HTR-8/SVneo (cell line): ENCODE measurements at regions not wholly inside any gene's neighbourhood (a gene's known extent, or its start where the extent isn't known, plus 50 kb on each side); places are given as distances from the start of the nearest gene placed in this dataset.
"Not testable (repeated sequence)": the region's sequence is repeated elsewhere in the genome, so short reads cannot be mapped to it uniquely, and the experiment has no call there.

ENCODE experiments used
- DNase-seq: peaks from one replicate; pipeline ENCODE4 v3.0.0; 2011; ENCODE audit warnings: low spot score, mixed read lengths; ENCODE audit not compliant: insufficient read length
- FAIRE-seq: peaks from 2 replicates; lab custom pipeline; 2011; peaks lifted over from hg19 to GRCh38; lab: Jason Lieb, UNC

DNA sequence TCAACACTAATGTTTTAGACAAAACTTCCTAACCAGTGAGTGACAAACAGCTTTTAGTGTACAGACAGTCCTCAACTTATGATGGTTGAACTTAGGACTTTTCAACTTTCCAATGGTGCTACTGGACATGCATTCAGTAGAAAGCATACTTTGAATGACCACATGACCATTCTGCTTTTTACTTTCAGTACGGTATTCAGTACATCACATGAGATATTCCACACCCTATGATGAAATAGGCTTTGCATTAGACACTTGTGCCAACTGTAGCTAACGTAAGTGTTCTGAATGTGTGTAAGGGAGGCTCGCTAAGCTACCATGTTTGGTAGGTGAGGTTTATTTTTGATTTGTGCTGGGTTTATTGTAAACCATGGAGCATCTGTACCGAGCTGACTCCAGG is 113.7 kb downstream of the WNT7A start:
- DNase-seq = no peak
- no peak for FAIRE-seq

DNA sequence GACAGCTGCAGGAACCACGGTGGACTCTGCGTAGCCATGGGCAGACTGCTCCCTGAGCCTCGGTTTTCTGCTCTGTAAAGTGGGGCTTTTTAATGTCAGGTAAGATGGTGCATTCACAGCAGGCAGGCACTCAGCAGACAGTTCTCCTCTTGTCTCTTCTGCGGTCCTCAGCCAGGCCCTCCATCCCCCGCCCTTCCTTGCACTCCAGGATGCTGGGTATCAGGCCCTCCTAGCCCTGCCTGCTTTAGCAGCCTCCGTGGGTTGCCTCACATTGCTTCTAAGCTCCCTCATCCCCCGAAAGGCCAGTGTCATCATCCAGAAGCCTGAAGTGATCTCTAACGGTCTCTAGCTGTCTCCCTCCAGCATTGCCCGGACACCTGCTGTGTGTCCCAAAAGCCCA is 115.7 kb downstream of the WNT7A start:
- FAIRE-seq = no peak
- DNase-seq = no peak

DNA sequence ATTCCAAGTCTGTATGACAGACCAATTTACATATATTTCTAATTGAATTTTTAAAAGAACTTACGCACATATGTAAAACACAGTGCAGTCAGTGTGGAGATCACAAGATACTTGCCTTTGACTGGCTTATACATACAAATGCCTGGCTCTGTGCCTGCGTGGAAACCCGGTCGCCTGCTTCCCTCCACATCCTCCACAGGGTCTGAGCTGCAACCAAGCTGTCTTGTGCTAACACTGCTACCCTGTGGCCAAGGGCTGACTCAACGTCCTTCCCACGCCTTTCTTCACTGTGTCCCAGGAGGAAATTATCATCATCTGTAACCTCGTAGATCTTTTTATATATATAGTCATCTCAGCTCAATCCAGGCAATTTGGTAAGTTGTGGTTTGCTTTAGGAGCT is 117.0 kb downstream of the WNT7A start:
- DNase-seq (no peak), FAIRE-seq (no peak)

- no peak for FAIRE-seq
- DNase-seq = no peak
Measured at GRCh38 chr3:13750731-13751130, 129.1 kb downstream of the WNT7A start.

- DNase-seq = no peak
- FAIRE-seq = no peak
Measured at GRCh38 chr3:13750215-13750614, 129.7 kb downstream of the WNT7A start.

DNA sequence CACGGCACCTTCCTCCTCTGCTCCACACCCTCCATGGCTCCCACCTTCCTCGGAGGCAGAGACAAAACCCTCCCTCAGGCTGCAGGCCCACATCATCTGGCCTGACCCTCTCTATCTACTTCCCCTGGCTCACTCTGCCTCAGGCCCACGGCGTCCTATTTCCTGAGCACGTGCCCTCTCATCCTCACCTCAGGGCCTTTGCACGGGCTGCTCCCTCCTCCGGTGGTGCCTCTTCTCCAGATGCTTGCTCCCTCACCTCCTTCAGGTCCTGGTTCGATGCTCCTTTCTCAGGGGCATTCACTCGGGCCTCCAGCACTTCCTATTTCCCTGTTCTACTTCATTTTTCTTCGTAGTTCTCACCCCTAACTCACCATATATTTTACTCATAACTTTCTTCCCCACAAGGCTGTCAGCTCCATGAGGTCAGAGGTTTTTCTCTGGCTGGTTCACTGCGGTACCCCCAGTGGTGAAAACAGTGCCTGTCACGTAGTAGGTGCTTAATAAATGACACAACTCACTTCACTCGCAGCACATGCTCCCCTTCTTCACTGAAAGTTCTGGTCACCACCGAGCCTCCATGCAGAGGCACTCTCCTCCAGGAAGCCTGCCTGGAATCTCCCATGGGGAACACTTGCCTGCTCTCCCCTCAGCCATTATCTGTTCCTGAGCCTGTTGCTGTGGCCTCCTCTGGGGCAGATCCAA is 130.7 kb downstream of the WNT7A start:
- FAIRE-seq (no peak), DNase-seq (no peak)

GRCh38 chr3:13748276-13748879 is 131.5 kb downstream of the WNT7A start:
- FAIRE-seq (no peak), DNase-seq (no peak)

- DNase-seq (no peak), FAIRE-seq (peak; percentile 75)
Measured at GRCh38 chr3:13747627-13748026, 132.2 kb downstream of the WNT7A start.

- FAIRE-seq (no peak), DNase-seq (no peak)
Measured at GRCh38 chr3:13746385-13746784, 133.5 kb downstream of the WNT7A start.

- DNase-seq (no peak), FAIRE-seq (no peak)
Measured at GRCh38 chr3:13745636-13746035, 134.2 kb downstream of the WNT7A start.

DNA sequence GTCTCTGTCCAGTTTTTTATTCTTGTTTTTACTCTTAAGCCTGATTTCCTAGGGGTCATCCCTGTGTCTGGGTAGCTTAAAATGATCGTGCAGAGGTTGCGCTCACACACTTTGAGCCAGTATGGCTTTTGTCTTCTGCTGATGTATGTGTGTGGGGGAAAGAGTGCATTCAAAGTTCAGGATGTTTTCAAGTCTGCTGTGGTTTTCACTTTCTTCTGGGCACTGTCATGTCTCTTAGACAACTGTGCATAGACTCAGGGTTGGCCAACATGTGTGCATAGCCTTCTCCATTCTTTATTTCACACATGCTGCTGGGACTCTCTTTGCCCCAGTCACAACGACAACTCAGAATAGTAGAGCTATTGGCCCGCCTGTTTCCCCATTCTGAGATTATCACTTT is 139.1 kb downstream of the WNT7A start:
- DNase-seq (no peak), FAIRE-seq (no peak)

DNA sequence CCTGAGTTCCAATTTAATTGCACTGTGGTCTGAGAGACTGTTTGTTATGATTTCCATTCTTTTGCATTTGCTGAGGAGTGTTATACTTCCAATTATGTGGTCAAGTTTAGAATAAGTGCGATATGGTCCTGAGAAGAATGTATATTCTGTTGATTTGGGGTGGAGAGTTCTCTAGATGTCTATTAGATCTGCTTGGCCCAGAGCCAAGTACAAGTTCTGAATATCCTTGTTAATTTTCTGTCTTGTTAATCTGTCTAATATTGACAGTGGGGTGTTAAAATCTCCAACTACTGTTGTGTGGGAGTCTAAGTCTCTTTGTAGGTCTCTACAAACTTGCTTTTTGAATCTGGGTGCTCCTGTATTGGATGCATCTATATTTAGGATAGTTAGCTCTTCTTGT is 146.1 kb downstream of the WNT7A start:
- FAIRE-seq, DNase-seq: not testable (repeated sequence)

DNA sequence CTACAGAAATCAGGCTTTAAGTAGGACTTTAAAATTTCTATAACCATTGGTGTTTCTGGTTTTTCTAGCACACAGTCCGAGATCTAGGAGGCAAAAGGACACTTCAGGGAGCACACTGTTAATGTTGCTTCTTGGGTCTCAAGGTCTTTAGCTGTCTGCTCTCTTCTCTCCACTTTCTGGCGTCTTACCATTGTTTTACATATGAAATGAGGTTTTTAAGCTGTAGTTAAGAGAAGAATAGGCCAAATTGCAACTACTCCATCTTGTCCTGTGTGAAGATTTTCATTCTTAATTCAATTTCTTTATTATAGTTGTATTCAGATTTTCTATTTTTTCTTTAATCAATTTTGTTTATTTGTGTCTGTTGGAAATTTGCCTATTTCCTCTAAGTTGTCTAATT is 151.4 kb downstream of the WNT7A start:
- DNase-seq (no peak), FAIRE-seq (no peak)

GRCh38 chr3:13727890-13728289 is 152.0 kb downstream of the WNT7A start:
- DNase-seq (no peak), FAIRE-seq (no peak)

- FAIRE-seq (no peak), DNase-seq (no peak)
Measured at GRCh38 chr3:13723676-13724207, 156.1 kb downstream of the WNT7A start.

DNA sequence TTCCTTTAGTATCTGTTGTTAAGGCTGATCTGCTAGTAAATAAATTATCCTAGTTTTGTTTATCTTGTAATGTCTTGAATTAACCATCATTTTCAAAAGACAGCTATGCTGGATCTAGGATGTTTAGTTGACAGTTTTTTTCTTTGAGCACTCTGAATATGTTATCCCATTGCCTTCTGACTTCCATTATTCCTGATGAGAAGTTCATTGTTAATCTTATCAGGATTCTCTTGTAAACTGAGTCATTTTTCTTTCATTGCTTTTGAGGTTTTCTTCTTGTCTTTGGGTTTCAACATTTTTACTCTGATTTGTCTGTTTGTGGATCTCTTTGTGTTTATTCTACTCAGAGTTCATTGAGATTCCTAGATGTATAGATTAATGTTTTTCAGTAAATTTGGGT is 157.7 kb downstream of the WNT7A start:
- DNase-seq (no peak), FAIRE-seq (no peak)

DNA sequence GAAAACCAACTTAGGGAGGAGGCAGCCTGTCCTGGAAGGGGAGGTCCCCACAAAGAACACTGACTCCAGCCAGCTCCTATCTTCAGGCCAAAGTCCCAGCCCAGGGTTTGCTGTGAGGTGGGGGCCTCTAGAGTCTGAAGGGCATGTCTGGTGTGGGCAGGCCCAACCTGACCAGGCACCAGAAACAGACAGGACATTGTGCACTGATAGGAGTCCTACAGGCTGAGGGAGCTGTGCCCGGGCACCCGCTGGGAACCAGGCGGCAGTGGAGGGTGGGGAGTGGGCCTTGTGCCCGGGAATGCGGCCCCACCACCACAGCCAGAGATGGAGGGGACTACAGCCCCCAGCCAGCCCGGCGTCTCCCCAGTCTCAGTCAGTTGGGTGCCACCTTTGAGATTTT is 161.4 kb downstream of the WNT7A start:
- FAIRE-seq (no peak), DNase-seq (no peak)

DNA sequence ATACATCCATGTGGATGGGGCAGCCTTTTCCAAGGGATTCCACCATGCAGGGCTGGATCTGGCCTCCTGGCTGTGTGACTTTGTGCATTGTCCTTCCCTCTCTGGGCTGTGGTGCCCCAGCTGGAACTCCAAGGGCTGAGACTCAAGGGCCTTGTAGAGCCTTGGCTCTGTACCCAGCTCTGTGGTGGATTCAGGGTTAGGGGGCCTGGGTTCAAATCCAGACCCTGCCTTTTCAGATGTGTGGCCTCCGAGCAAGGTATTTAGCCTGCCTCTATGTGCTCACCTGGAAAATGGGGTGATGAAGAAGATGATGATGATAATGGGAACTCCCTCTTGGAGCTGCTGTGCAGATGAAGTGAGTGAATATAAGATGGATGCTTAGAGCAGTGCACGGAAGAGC is 161.9 kb downstream of the WNT7A start:
- no peak for DNase-seq
- FAIRE-seq = no peak

DNA sequence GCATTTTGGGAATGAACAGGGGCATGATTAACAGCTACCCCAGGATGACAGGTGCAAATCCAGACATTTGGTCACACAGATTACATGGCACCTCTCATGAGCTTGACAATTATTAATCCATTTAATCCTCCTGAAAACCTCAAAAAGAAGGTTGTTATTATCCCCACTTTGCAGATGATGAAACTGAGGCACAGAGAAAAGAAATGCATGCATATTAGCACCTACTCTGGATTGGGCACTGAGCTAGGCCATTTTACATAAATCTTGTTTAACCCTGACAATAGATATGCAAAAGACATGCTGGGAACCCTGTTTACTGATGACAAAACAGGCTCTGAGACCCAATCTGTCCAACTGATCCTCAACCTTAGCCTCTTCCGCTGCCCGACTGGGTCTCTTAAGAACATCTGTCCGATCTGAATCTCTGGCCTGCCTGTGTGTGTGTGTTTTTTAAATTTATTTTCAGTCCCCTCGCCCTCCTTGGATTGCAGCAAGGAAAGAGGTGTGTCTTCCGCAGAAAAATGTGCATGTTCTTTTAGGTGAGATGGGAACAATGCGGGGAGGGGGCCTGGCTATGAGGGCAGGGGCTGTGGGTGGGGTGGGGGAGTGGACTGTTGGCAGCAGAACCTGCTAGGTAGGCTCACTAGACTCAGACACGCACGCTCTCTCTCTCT is 162.5 kb downstream of the WNT7A start:
- DNase-seq (no peak), FAIRE-seq (no peak)

- FAIRE-seq (no peak), DNase-seq (no peak)
Measured at GRCh38 chr3:13716540-13717221, 163.2 kb downstream of the WNT7A start.

DNA sequence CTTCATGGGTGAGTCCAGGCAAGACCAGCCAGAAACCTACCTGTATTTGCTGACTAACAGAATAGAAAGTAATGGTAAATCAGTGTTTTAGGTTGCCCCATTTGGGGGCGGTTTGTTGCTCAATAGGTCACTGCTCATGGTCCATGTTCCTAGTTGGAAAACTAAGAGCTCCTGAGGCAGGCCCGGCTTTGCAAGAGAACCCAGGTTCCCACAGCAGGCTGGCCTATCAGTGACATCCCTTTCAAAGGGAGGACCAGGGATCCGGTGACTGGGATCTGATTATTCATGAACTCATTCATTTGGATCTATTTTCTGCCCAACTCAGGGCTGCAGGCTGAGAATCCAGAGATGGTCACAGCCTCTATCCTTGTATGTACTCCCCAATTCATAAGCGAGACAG is 163.9 kb downstream of the WNT7A start:
- no peak for FAIRE-seq
- no peak for DNase-seq
